Hypothalamus (tissue), 51 donors: ENCODE measurements at regions not wholly inside any gene's neighbourhood (a gene's known extent, or its start where the extent isn't known, plus 50 kb on each side); places are given as distances from the start of the nearest gene placed in this dataset.

Source experiments
- DNase-seq, 51 donors: peaks; one replicate each; lab custom pipeline; 2025; lab: John Stamatoyannopoulos, UW

- no peak for DNase-seq
Measured at GRCh38 chrX:21126661-21127060, 247.6 kb upstream of the CNKSR2 start.

GRCh38 chrX:21131346-21131745, 242.9 kb upstream of the CNKSR2 start:
- no peak for DNase-seq

- DNase-seq: no peak
Measured at GRCh38 chrX:21131786-21132185, 242.4 kb upstream of the CNKSR2 start.

GRCh38 chrX:21132686-21133393, 241.4 kb upstream of the CNKSR2 start:
- DNase-seq: no peak

GRCh38 chrX:21150208-21150607, 224.0 kb upstream of the CNKSR2 start:
- DNase-seq: no peak

GRCh38 chrX:21151051-21151450, 223.2 kb upstream of the CNKSR2 start:
- no peak for DNase-seq

- DNase-seq: no peak
Measured at GRCh38 chrX:21153033-21153432, 221.2 kb upstream of the CNKSR2 start.

GRCh38 chrX:21153503-21153902, 220.7 kb upstream of the CNKSR2 start:
- peak in 4 of 51 donors; percentile 0 to 4 (median 2) for DNase-seq

DNA sequence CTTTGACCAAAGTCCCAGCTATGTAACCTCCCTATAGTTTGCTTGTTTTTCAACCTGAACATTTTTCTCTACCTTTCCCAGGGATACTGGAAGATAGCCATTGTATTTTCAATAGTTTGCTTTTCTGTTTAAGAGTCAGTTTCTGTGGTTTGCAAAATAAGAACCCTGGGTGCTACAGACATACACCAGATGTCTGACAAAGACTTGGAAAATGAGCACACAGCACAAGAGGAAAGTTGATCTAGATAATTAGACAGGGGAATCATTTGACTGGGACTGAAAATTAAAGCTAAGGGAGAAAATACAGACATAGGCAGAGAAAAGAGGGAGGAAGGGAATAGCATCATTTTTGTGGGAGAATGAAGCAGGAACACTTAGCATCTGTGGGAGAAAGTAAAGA, 218.3 kb upstream of the CNKSR2 start:
- no peak for DNase-seq

GRCh38 chrX:21156632-21157031, 217.6 kb upstream of the CNKSR2 start:
- no peak for DNase-seq

DNA sequence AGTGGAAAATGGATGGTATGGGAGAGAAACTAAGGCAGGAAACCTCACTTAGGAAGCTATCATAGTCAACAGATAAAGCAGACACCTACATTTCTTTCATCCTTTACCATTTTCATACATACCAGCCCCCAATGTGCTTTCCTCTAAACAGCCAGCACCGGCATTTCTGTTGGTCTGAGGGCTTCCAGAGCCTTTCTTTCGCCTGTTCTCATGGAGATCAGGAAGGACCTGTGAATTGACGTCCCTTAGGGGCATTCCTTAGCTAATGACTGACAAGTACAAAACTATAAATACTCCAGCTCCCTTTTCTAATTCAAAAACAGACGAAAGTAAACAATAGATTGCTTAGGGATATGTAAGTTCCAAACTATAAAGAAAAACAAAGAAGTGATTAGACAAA, 215.5 kb upstream of the CNKSR2 start:
- DNase-seq: no peak

GRCh38 chrX:21166272-21166982, 207.8 kb upstream of the CNKSR2 start:
- DNase-seq: no peak

- DNase-seq: no peak
Measured at GRCh38 chrX:21167011-21167410, 207.2 kb upstream of the CNKSR2 start.

- no peak for DNase-seq
Measured at GRCh38 chrX:21167494-21167893, 206.7 kb upstream of the CNKSR2 start.

DNA sequence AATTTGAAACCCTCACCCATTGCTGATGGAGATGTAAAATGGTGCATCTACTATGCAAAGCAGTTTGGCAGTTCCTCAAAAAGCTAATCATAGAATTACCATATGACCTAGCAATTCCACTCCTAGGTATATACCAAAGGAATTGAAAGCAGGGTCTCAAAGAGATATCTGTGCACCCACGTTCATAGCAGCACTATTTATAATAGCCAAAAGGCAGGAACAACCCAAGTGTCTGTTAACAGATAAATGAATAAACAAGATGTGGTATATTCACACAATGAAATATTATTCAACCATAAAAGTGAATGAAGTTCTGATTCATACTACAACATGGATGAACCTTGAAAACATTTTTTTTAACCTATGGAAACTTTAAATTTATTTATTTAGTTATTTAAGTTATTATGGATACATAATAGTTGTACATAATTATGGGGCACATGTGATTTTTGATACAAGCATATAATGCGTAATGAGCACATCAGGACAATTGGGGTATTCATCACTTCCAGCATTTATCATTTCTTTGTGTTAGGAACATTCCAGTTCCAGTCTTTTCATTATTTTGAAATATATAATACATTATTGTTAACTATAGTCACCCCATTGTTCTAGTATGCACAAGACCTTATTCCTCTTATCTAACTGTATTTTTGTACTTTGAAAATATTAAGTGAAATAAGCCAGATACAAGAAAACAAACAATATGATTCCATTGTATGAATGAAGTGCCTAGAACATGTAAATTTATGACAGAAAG, 205.6 kb upstream of the CNKSR2 start:
- no peak for DNase-seq

DNA sequence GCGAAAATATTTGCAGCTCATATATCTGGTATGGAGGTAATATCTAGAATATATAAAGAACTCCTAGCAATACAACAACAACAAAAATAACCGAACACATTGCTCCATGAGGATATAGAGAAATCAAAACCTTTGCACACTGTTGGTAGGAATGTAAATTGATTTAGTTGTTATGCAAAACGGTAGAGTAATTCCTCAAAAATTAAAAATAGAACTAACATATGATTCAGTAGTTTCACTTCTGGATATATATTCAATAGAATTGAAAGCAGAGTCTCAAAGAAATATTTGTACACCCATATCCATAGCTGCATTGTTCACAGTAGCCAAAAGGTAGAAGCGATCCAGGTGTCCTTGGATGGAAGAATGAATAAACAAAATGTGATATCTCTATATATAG, 203.0 kb upstream of the CNKSR2 start:
- DNase-seq: no peak

DNA sequence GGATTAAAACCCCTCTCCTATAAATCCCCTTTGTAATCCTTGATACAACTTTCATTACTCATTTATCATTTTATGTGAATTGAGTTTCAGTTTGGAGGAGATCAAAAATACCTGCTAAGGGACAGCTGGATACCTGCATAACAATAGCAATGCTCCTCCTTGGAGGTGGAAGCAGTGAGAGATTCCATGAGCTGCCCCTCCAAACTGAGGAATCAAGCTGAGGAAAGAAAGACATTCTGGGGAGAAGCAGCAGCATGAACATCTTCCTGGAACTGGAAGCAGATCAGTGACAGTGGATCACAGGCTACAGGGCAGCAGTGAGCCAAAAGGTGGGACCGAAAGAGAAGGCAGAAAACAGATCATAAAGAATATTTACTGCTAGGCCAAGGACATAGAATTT, 199.8 kb upstream of the CNKSR2 start:
- no peak for DNase-seq

GRCh38 chrX:21176921-21177571, 197.2 kb upstream of the CNKSR2 start:
- DNase-seq: no peak

GRCh38 chrX:21181232-21181853, 192.9 kb upstream of the CNKSR2 start:
- DNase-seq: no peak

DNA sequence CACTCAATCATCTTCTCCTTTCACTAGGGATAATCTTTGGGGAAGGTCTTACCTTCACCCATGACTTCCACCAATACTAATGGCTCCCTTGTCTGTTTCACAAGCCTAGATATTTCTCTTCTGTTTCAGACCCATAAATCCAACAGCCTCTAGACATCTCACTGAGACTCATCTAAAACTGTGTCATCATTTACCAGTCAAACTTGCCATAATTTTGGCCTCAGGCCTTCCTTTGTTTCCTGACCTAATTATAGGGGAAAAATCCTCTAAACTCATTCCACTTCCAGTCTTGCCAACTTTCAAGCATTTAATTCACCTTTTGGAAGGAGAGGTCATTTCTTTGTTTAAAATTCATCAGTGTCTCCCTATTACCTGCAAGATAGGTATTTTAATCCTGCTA, 181.0 kb upstream of the CNKSR2 start:
- DNase-seq: no peak

DNA sequence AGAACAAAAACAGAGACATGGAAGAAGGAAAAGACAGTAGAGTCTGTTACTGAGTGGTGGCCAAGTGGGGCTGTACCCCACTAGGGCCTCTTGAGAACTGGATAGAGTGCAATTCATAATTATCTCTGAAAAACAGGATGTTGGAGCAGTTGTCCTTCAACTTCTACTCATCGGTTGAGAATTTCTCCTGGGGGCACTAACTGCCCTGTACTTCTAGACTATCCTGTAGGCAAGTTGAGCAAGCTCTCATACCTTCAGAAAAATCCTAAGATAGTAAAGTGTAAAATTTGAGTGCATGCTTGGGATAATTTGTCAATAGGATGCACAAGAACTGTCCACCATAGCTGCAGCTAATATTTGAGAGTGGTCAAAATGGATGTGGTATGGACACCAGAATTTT, 179.7 kb upstream of the CNKSR2 start:
- DNase-seq: no peak
